ENCODE measurements at regions not wholly inside any gene's neighbourhood (a gene's known extent, or its start where the extent isn't known, plus 50 kb on each side); places are given as distances from the start of the nearest gene placed in this dataset.
"Not testable (repeated sequence)": the region's sequence is repeated elsewhere in the genome, so short reads cannot be mapped to it uniquely, and the experiment has no call there.

- H3K36me3 Mint-ChIP-seq (ENCODE audit: insufficient read depth): no peaks in the 10 kb centered on the region
- no peak for ATAC-seq (replicated peaks)
- H3K27me3 Mint-ChIP-seq: peaks cover 41 to 66% of the 10 kb centered on the region in 2 donors
- no peaks in the 10 kb centered on the region for H3K4me1 Mint-ChIP-seq (ENCODE audit: low read depth in 2 of 2)
- no peak for DNase-seq
- no peak overlapping the region for H3K4me3 Mint-ChIP-seq
- no peaks in the 10 kb centered on the region for H3K9me3 Mint-ChIP-seq
- no peak overlapping the region for H3K27ac Mint-ChIP-seq
These were observed 143.0 kb upstream of the PITX1 start for GRCh38 chr5:135176991-135177390.

GRCh38 chr5:135174315-135175096 is 140.5 kb upstream of the PITX1 start:
- DNase-seq (no peak), ATAC-seq (replicated peaks) (no peak)
- Mint-ChIP-seq H3K4me3 (no peak overlapping the region), H3K27me3 (peaks cover 51 to 86% of the 10 kb centered on the region in 2 donors), H3K9me3 (no peaks in the 10 kb centered on the region), H3K36me3 (ENCODE audit: insufficient read depth) (no peaks in the 10 kb centered on the region), H3K27ac (no peak overlapping the region), H3K4me1 (ENCODE audit: low read depth in 2 of 2) (no peaks in the 10 kb centered on the region)

GRCh38 chr5:135173662-135174290 is 139.7 kb upstream of the PITX1 start:
- ATAC-seq (replicated peaks) (no peak), DNase-seq (no peak)
- Mint-ChIP-seq H3K9me3 (no peaks in the 10 kb centered on the region), H3K4me1 (ENCODE audit: low read depth in 2 of 2) (no peaks in the 10 kb centered on the region), H3K27me3 (peaks cover 48 to 85% of the 10 kb centered on the region in 2 donors), H3K27ac (no peak overlapping the region), H3K36me3 (ENCODE audit: insufficient read depth) (no peaks in the 10 kb centered on the region), H3K4me3 (no peak overlapping the region)

- Mint-ChIP-seq H3K27ac (no peak overlapping the region), H3K4me1 (ENCODE audit: low read depth in 2 of 2) (no peaks in the 10 kb centered on the region), H3K36me3 (ENCODE audit: insufficient read depth) (no peaks in the 10 kb centered on the region), H3K9me3 (no peaks in the 10 kb centered on the region), H3K27me3 (peaks cover 42 to 85% of the 10 kb centered on the region in 2 donors), H3K4me3 (no peak overlapping the region)
- no peak for DNase-seq
- no peak for ATAC-seq (replicated peaks)
These were observed 138.7 kb upstream of the PITX1 start for GRCh38 chr5:135172718-135173117.

GRCh38 chr5:135171336-135171735 is 137.3 kb upstream of the PITX1 start:
- H3K4me3 Mint-ChIP-seq: no peak overlapping the region

GRCh38 chr5:135170500-135170899 is 136.5 kb upstream of the PITX1 start:
- ATAC-seq (replicated peaks): no peak

More at GRCh38 chr5:135171336-135171735, 137.3 kb upstream of the PITX1 start:
- DNase-seq (no peak), ATAC-seq (replicated peaks) (no peak)
- peaks cover 36 to 82% of the 10 kb centered on the region in 2 donors for H3K27me3 Mint-ChIP-seq
- no peaks in the 10 kb centered on the region for H3K9me3 Mint-ChIP-seq
- H3K27ac Mint-ChIP-seq: no peak overlapping the region
- H3K4me1 Mint-ChIP-seq (ENCODE audit: low read depth in 2 of 2): no peaks in the 10 kb centered on the region
- H3K36me3 Mint-ChIP-seq (ENCODE audit: insufficient read depth): no peaks in the 10 kb centered on the region

GRCh38 chr5:135169753-135170152 is 135.7 kb upstream of the PITX1 start:
- H3K27me3 Mint-ChIP-seq: peaks cover 40 to 85% of the 10 kb centered on the region in 2 donors
- no peaks in the 10 kb centered on the region for H3K4me1 Mint-ChIP-seq (ENCODE audit: low read depth in 2 of 2)
- peaks cover 3% of the 10 kb centered on the region for H3K36me3 Mint-ChIP-seq (ENCODE audit: insufficient read depth)
- no peak overlapping the region for H3K4me3 Mint-ChIP-seq
- ATAC-seq (replicated peaks): no peak
- no peak overlapping the region for H3K27ac Mint-ChIP-seq
- DNase-seq: no peak
- H3K9me3 Mint-ChIP-seq: no peaks in the 10 kb centered on the region

More at GRCh38 chr5:135170500-135170899, 136.5 kb upstream of the PITX1 start:
- H3K27me3 Mint-ChIP-seq: peaks cover 36 to 85% of the 10 kb centered on the region in 2 donors
- H3K4me3 Mint-ChIP-seq: no peak overlapping the region
- peaks cover 3% of the 10 kb centered on the region for H3K36me3 Mint-ChIP-seq (ENCODE audit: insufficient read depth)
- H3K9me3 Mint-ChIP-seq: no peaks in the 10 kb centered on the region
- no peak overlapping the region for H3K27ac Mint-ChIP-seq
- DNase-seq: no peak
- no peaks in the 10 kb centered on the region for H3K4me1 Mint-ChIP-seq (ENCODE audit: low read depth in 2 of 2)

- H3K27me3 Mint-ChIP-seq: peaks cover 44 to 84% of the 10 kb centered on the region in 2 donors
- ATAC-seq (replicated peaks) (no peak), DNase-seq (no peak)
- no peaks in the 10 kb centered on the region for H3K4me1 Mint-ChIP-seq (ENCODE audit: low read depth in 2 of 2)
- H3K9me3 Mint-ChIP-seq: no peaks in the 10 kb centered on the region
- H3K36me3 Mint-ChIP-seq (ENCODE audit: insufficient read depth): peaks cover 3% of the 10 kb centered on the region
- H3K27ac Mint-ChIP-seq: no peak overlapping the region
- no peak overlapping the region for H3K4me3 Mint-ChIP-seq
These were observed 133.6 kb upstream of the PITX1 start for GRCh38 chr5:135167634-135168033.

- peaks cover 28 to 80% of the 10 kb centered on the region in 2 donors for H3K27me3 Mint-ChIP-seq
- ATAC-seq (replicated peaks); H3K4me1 Mint-ChIP-seq (ENCODE audit: low read depth in 2 of 2); DNase-seq; H3K36me3 Mint-ChIP-seq (ENCODE audit: insufficient read depth); H3K9me3 Mint-ChIP-seq; H3K4me3 Mint-ChIP-seq; H3K27ac Mint-ChIP-seq: not testable (repeated sequence)
These were observed 131.0 kb upstream of the PITX1 start for GRCh38 chr5:135164873-135165614.

- Mint-ChIP-seq H3K27ac (no peak overlapping the region), H3K4me3 (no peak overlapping the region), H3K4me1 (ENCODE audit: low read depth in 2 of 2) (no peaks in the 10 kb centered on the region), H3K9me3 (peaks cover 3 to 4% of the 10 kb centered on the region in 2 donors), H3K27me3 (peaks cover 28 to 77% of the 10 kb centered on the region in 2 donors), H3K36me3 (ENCODE audit: insufficient read depth) (peaks cover 3% of the 10 kb centered on the region)
- ATAC-seq (replicated peaks) (no peak), DNase-seq (no peak)
These were observed 129.9 kb upstream of the PITX1 start for GRCh38 chr5:135163964-135164363.

GRCh38 chr5:135163391-135163790 is 129.4 kb upstream of the PITX1 start:
- ATAC-seq (replicated peaks) (no peak), DNase-seq (no peak)
- no peak overlapping the region for H3K27ac Mint-ChIP-seq
- peaks cover 4 to 9% of the 10 kb centered on the region in 2 donors for H3K9me3 Mint-ChIP-seq
- H3K36me3 Mint-ChIP-seq (ENCODE audit: insufficient read depth): peaks cover 3% of the 10 kb centered on the region
- H3K4me1 Mint-ChIP-seq (ENCODE audit: low read depth in 2 of 2): no peaks in the 10 kb centered on the region
- H3K4me3 Mint-ChIP-seq: no peak overlapping the region
- H3K27me3 Mint-ChIP-seq: peaks cover 23 to 71% of the 10 kb centered on the region in 2 donors

- Mint-ChIP-seq H3K27me3 (peaks cover 22 to 65% of the 10 kb centered on the region in 2 donors), H3K9me3 (peaks cover 4 to 9% of the 10 kb centered on the region in 2 donors), H3K27ac (no peak overlapping the region), H3K4me1 (ENCODE audit: low read depth in 2 of 2) (no peaks in the 10 kb centered on the region), H3K36me3 (ENCODE audit: insufficient read depth) (peaks cover 3% of the 10 kb centered on the region), H3K4me3 (no peak overlapping the region)
- no peak for DNase-seq
- no peak for ATAC-seq (replicated peaks)
These were observed 128.7 kb upstream of the PITX1 start for GRCh38 chr5:135162661-135163265.

GRCh38 chr5:135161221-135161620 is 127.2 kb upstream of the PITX1 start:
- peaks cover 3% of the 10 kb centered on the region for H3K36me3 Mint-ChIP-seq (ENCODE audit: insufficient read depth)
- ATAC-seq (replicated peaks) (no peak), DNase-seq (no peak)
- peaks cover 4 to 9% of the 10 kb centered on the region in 2 donors for H3K9me3 Mint-ChIP-seq
- peaks cover 15 to 66% of the 10 kb centered on the region in 2 donors for H3K27me3 Mint-ChIP-seq
- H3K4me1 Mint-ChIP-seq (ENCODE audit: low read depth in 2 of 2): no peaks in the 10 kb centered on the region
- H3K4me3 Mint-ChIP-seq: no peak overlapping the region
- H3K27ac Mint-ChIP-seq: no peak overlapping the region

All from effector memory CD8-positive, alpha-beta T cell (primary cell).